ENCODE measurements at regions not wholly inside any gene's neighbourhood (a gene's known extent, or its start where the extent isn't known, plus 50 kb on each side); places are given as distances from the start of the nearest gene placed in this dataset.

GRCh38 chr2:51511002-51511401, 479.1 kb upstream of the NRXN1 start:
- Mint-ChIP-seq H3K36me3 (ENCODE audit: low read depth) (no peaks in the 10 kb centered on the region), H3K9me3 (peaks cover 2% of the 10 kb centered on the region), H3K27ac (no peak overlapping the region), H3K27me3 (no peaks in the 10 kb centered on the region), H3K4me1 (ENCODE audit: low read depth) (no peaks in the 10 kb centered on the region), H3K4me3 (no peak overlapping the region)
- intact Hi-C loops (cut with micrococcal nuclease): no loop called here
- ChIA-PET POLR2A (no interaction called here), CTCF (no interaction called here)
- ATAC-seq (no peak), DNase-seq (no peak)
- TF ChIP-seq CTCF (IDR thresholded peaks at IDR 0.05): no peak

- TF ChIP-seq CTCF (IDR thresholded peaks at IDR 0.05): no peak
- no peak overlapping the region for H3K27ac Mint-ChIP-seq
- H3K36me3 Mint-ChIP-seq (ENCODE audit: low read depth): no peaks in the 10 kb centered on the region
- DNase-seq (no peak), ATAC-seq (no peak)
- H3K4me1 Mint-ChIP-seq (ENCODE audit: low read depth): no peaks in the 10 kb centered on the region
- POLR2A ChIA-PET: no interaction called here
- H3K9me3 Mint-ChIP-seq: peaks cover 2% of the 10 kb centered on the region
- CTCF ChIA-PET: no interaction called here
- no peak overlapping the region for H3K4me3 Mint-ChIP-seq
- H3K27me3 Mint-ChIP-seq: no peaks in the 10 kb centered on the region
- intact Hi-C loops (cut with micrococcal nuclease): no loop called here
Measured at GRCh38 chr2:51510303-51510702, 478.4 kb upstream of the NRXN1 start.

- Mint-ChIP-seq H3K36me3 (ENCODE audit: low read depth) (no peaks in the 10 kb centered on the region), H3K9me3 (no peaks in the 10 kb centered on the region), H3K4me3 (no peak overlapping the region), H3K4me1 (ENCODE audit: low read depth) (no peaks in the 10 kb centered on the region), H3K27ac (no peak overlapping the region), H3K27me3 (no peaks in the 10 kb centered on the region)
- CTCF ChIA-PET: no interaction called here
- POLR2A ChIA-PET: interaction anchor here (0.6 kb wide), 1 partner anchor 201 kb away, joined by 3 read pairs; no protein-coding TSS in a partner anchor
- ATAC-seq: no peak
- no peak for TF ChIP-seq CTCF (IDR thresholded peaks at IDR 0.05)
- DNase-seq: no peak
- intact Hi-C loops (cut with micrococcal nuclease): no loop called here
Measured at GRCh38 chr2:51505533-51505932, 473.6 kb upstream of the NRXN1 start.

- ChIA-PET CTCF (no interaction called here), POLR2A (no interaction called here)
- DNase-seq: no peak
- TF ChIP-seq CTCF (IDR thresholded peaks at IDR 0.05): no peak
- H3K36me3 Mint-ChIP-seq (ENCODE audit: low read depth): no peaks in the 10 kb centered on the region
- no peaks in the 10 kb centered on the region for H3K4me1 Mint-ChIP-seq (ENCODE audit: low read depth)
- H3K27me3 Mint-ChIP-seq: no peaks in the 10 kb centered on the region
- peaks cover 22% of the 10 kb centered on the region for H3K9me3 Mint-ChIP-seq
- intact Hi-C loops (cut with micrococcal nuclease): no loop called here
- H3K27ac Mint-ChIP-seq: no peak overlapping the region
- ATAC-seq: no peak
- no peak overlapping the region for H3K4me3 Mint-ChIP-seq
Measured at GRCh38 chr2:51490576-51491234, 458.8 kb upstream of the NRXN1 start.

GRCh38 chr2:51484605-51485004, 452.7 kb upstream of the NRXN1 start:
- ATAC-seq (no peak), DNase-seq (no peak)
- TF ChIP-seq CTCF (IDR thresholded peaks at IDR 0.05): no peak
- intact Hi-C loops (cut with micrococcal nuclease): no loop called here
- no peaks in the 10 kb centered on the region for H3K36me3 Mint-ChIP-seq (ENCODE audit: low read depth)
- CTCF ChIA-PET: no interaction called here
- no peaks in the 10 kb centered on the region for H3K27me3 Mint-ChIP-seq
- peaks cover 24% of the 10 kb centered on the region for H3K9me3 Mint-ChIP-seq
- H3K4me3 Mint-ChIP-seq: no peak overlapping the region
- POLR2A ChIA-PET: no interaction called here
- H3K27ac Mint-ChIP-seq: no peak overlapping the region
- H3K4me1 Mint-ChIP-seq (ENCODE audit: low read depth): no peaks in the 10 kb centered on the region
